Stimulated activated CD4-positive, alpha-beta T cell treated with anti-CD3 and anti-CD28 coated beads, Interleukin-4, amount 100 ng/mL, for 1 hour (primary cell): ENCODE measurements at regions not wholly inside any gene's neighbourhood (a gene's known extent, or its start where the extent isn't known, plus 50 kb on each side); places are given as distances from the start of the nearest gene placed in this dataset.

Experiments used
- DNase-seq: peaks from one replicate; pipeline ENCODE4 v3.0.0-alpha.2; 2020

- DNase-seq, result no peak
Observed at GRCh38 chr10:113329121-113329596, 223.7 kb upstream of the HABP2 start.

- DNase-seq, result no peak
Observed at GRCh38 chr10:113331961-113332360, 220.9 kb upstream of the HABP2 start.

- no peak for DNase-seq
Observed at GRCh38 chr10:113333313-113333712, 219.5 kb upstream of the HABP2 start.

GRCh38 chr10:113335592-113335991 lies 217.3 kb upstream of the HABP2 start:
- DNase-seq, result no peak

GRCh38 chr10:113336549-113337130 lies 216.2 kb upstream of the HABP2 start:
- DNase-seq, result no peak

- DNase-seq, result no peak
Observed at GRCh38 chr10:113337142-113337541, 215.7 kb upstream of the HABP2 start.

- no peak for DNase-seq
Observed at GRCh38 chr10:113339121-113339520, 213.7 kb upstream of the HABP2 start.

GRCh38 chr10:113340282-113340681 lies 212.6 kb upstream of the HABP2 start:
- no peak for DNase-seq

- DNase-seq, result no peak
Observed at GRCh38 chr10:113341138-113341537, 211.7 kb upstream of the HABP2 start.

GRCh38 chr10:113345826-113346624 lies 206.8 kb upstream of the HABP2 start:
- DNase-seq, result no peak

GRCh38 chr10:113347508-113347907 lies 205.3 kb upstream of the HABP2 start:
- no peak for DNase-seq

- no peak for DNase-seq
Observed at GRCh38 chr10:113348694-113349093, 204.2 kb upstream of the HABP2 start.

GRCh38 chr10:113350311-113351040 lies 202.4 kb upstream of the HABP2 start:
- DNase-seq, result no peak

- DNase-seq, result no peak
Observed at GRCh38 chr10:113354711-113355110, 198.1 kb upstream of the HABP2 start.

GRCh38 chr10:113356794-113357680 lies 195.8 kb upstream of the HABP2 start:
- no peak for DNase-seq

GRCh38 chr10:113357681-113358300 lies 195.1 kb upstream of the HABP2 start:
- no peak for DNase-seq

- DNase-seq, result no peak
Observed at GRCh38 chr10:113359655-113360054, 193.2 kb upstream of the HABP2 start.

GRCh38 chr10:113360870-113361269 lies 192.0 kb upstream of the HABP2 start:
- no peak for DNase-seq

GRCh38 chr10:113362645-113363091 lies 190.2 kb upstream of the HABP2 start:
- no peak for DNase-seq

GRCh38 chr10:113364227-113364626 lies 188.6 kb upstream of the HABP2 start:
- no peak for DNase-seq

- DNase-seq, result no peak
Observed at GRCh38 chr10:113368666-113369364, 184.0 kb upstream of the HABP2 start.

GRCh38 chr10:113369365-113369694 lies 183.5 kb upstream of the HABP2 start:
- DNase-seq, result no peak
